GM19397 (cell line): ENCODE measurements at regions not wholly inside any gene's neighbourhood (a gene's known extent, or its start where the extent isn't known, plus 50 kb on each side); places are given as distances from the start of the nearest gene placed in this dataset.
"Not testable (repeated sequence)": the region's sequence is repeated elsewhere in the genome, so short reads cannot be mapped to it uniquely, and the experiment has no call there.

Source experiments
- ATAC-seq: cut with Tn5 transposase; IDR thresholded peaks from one replicate; pipeline ENCODE4 v1.9.1; 2021; ENCODE audit warnings: mild to moderate bottlenecking, moderate library complexity; ENCODE audit not compliant: unreplicated experiment

- no peak for ATAC-seq
Measured at GRCh38 chr12:131192951-131193350, 239.2 kb downstream of the ADGRD1 start.

GRCh38 chr12:131194166-131194565, 240.5 kb downstream of the ADGRD1 start:
- no peak for ATAC-seq

GRCh38 chr12:131195796-131196195, 242.1 kb downstream of the ADGRD1 start:
- ATAC-seq: no peak

GRCh38 chr12:131196220-131196619, 242.5 kb downstream of the ADGRD1 start:
- ATAC-seq: no peak

GRCh38 chr12:131197490-131197889, 243.8 kb downstream of the ADGRD1 start:
- ATAC-seq: no peak

GRCh38 chr12:131199221-131199620, 245.5 kb downstream of the ADGRD1 start:
- no peak for ATAC-seq

- ATAC-seq: not testable (repeated sequence)
Measured at GRCh38 chr12:131201912-131202311, 248.2 kb downstream of the ADGRD1 start.

- no peak for ATAC-seq
Measured at GRCh38 chr12:131202592-131203378, 249.1 kb downstream of the ADGRD1 start.

GRCh38 chr12:131203666-131204415, 250.1 kb downstream of the ADGRD1 start:
- ATAC-seq: no peak

- ATAC-seq: no peak
Measured at GRCh38 chr12:131204416-131205274, 250.9 kb downstream of the ADGRD1 start.

GRCh38 chr12:131205275-131205933, 251.7 kb downstream of the ADGRD1 start:
- not testable (repeated sequence) for ATAC-seq

- ATAC-seq: not testable (repeated sequence)
Measured at GRCh38 chr12:131206630-131207299, 253.1 kb downstream of the ADGRD1 start.

- ATAC-seq: not testable (repeated sequence)
Measured at GRCh38 chr12:131207300-131207660, 253.6 kb downstream of the ADGRD1 start.

- not testable (repeated sequence) for ATAC-seq
Measured at GRCh38 chr12:131207841-131208240, 254.1 kb downstream of the ADGRD1 start.

- ATAC-seq: no peak
Measured at GRCh38 chr12:131208425-131208824, 254.7 kb downstream of the ADGRD1 start.

GRCh38 chr12:131209082-131210070, 255.7 kb downstream of the ADGRD1 start:
- ATAC-seq: no peak

- no peak for ATAC-seq
Measured at GRCh38 chr12:131210506-131211339, 257.0 kb downstream of the ADGRD1 start.

GRCh38 chr12:131211340-131211938, 257.7 kb downstream of the ADGRD1 start:
- ATAC-seq: no peak
